A549 (cell line): ENCODE measurements at regions not wholly inside any gene's neighbourhood (a gene's known extent, or its start where the extent isn't known, plus 50 kb on each side); places are given as distances from the start of the nearest gene placed in this dataset.

Experiments used
- EP300 ChIP-seq, 2 experiments: fragments of >200 bp; sonication (Bioruptor Twin); formaldehyde crosslinking; IDR thresholded peaks; 2 replicates in 1 of 2; 3 replicates in 1 of 2; pipeline ENCODE4 v1.6.1; 2016 to 2017
- POLR2A ChIP-seq: IDR thresholded peaks from 2 replicates; pipeline ENCODE4 v1.6.1; 2012; ENCODE audit warnings: mild to moderate bottlenecking, low read length
- RCOR1 ChIP-seq: fragments of 150-350 bp; IDR thresholded peaks from 2 replicates; pipeline ENCODE4 v1.6.1; 2014; ENCODE audit warnings: antibody characterized with exemption, low read length, low read depth
- ZFP36 ChIP-seq: fragments of 450-650 bp; IDR thresholded peaks from 2 replicates; pipeline ENCODE4 v1.6.1; 2014; ENCODE audit warnings: borderline replicate concordance; ENCODE audit not compliant: partially characterized antibody
- TF ChIP-seq, protein P1 (sequence below): fragments of >200 bp; sonication (Bioruptor Twin); formaldehyde crosslinking; IDR thresholded peaks from 3 replicates; pipeline ENCODE4 v1.5.1; 2016
- TF ChIP-seq, protein P2 (sequence below): fragments of 200-600 bp; sonication (generic); IDR thresholded peaks from 2 replicates; pipeline ENCODE4 v1.6.1; 2016; ENCODE audit warnings: antibody characterized with exemption, mild to moderate bottlenecking, moderate library complexity

DNA sequence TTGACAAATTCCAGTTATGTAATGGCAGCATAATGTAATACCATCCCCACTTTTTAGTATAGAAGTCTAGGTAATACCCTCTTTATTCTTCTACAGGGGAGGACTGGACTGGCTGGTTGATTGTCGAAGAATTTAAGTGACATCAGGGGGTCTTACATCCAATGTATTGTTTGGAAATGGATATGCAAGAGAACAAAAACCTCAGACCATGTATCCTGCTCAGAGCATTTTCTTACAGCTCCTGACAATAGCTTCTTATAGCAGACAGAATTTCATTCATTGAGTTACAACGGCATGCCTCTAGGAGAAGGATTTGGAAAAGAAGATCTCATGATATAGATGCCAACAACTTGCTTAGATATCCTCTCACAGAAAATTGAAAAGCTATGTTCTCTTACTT is 2032.3 kb downstream of the EFNA5 start:
- TF ChIP-seq ZFP36, result no peak
- no peak for TF ChIP-seq EP300 (IDR thresholded peaks at IDR 0.05)
- TF ChIP-seq, protein P1, sequence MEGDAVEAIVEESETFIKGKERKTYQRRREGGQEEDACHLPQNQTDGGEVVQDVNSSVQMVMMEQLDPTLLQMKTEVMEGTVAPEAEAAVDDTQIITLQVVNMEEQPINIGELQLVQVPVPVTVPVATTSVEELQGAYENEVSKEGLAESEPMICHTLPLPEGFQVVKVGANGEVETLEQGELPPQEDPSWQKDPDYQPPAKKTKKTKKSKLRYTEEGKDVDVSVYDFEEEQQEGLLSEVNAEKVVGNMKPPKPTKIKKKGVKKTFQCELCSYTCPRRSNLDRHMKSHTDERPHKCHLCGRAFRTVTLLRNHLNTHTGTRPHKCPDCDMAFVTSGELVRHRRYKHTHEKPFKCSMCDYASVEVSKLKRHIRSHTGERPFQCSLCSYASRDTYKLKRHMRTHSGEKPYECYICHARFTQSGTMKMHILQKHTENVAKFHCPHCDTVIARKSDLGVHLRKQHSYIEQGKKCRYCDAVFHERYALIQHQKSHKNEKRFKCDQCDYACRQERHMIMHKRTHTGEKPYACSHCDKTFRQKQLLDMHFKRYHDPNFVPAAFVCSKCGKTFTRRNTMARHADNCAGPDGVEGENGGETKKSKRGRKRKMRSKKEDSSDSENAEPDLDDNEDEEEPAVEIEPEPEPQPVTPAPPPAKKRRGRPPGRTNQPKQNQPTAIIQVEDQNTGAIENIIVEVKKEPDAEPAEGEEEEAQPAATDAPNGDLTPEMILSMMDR, result no peak
- TF ChIP-seq POLR2A, result no peak
- no peak for TF ChIP-seq RCOR1
- TF ChIP-seq, protein P2, sequence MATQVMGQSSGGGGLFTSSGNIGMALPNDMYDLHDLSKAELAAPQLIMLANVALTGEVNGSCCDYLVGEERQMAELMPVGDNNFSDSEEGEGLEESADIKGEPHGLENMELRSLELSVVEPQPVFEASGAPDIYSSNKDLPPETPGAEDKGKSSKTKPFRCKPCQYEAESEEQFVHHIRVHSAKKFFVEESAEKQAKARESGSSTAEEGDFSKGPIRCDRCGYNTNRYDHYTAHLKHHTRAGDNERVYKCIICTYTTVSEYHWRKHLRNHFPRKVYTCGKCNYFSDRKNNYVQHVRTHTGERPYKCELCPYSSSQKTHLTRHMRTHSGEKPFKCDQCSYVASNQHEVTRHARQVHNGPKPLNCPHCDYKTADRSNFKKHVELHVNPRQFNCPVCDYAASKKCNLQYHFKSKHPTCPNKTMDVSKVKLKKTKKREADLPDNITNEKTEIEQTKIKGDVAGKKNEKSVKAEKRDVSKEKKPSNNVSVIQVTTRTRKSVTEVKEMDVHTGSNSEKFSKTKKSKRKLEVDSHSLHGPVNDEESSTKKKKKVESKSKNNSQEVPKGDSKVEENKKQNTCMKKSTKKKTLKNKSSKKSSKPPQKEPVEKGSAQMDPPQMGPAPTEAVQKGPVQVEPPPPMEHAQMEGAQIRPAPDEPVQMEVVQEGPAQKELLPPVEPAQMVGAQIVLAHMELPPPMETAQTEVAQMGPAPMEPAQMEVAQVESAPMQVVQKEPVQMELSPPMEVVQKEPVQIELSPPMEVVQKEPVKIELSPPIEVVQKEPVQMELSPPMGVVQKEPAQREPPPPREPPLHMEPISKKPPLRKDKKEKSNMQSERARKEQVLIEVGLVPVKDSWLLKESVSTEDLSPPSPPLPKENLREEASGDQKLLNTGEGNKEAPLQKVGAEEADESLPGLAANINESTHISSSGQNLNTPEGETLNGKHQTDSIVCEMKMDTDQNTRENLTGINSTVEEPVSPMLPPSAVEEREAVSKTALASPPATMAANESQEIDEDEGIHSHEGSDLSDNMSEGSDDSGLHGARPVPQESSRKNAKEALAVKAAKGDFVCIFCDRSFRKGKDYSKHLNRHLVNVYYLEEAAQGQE, result no peak
